ENCODE measurements at regions not wholly inside any gene's neighbourhood (a gene's known extent, or its start where the extent isn't known, plus 50 kb on each side); places are given as distances from the start of the nearest gene placed in this dataset.
A peak's percentile ranks its signal among the peaks of the same experiment; 100 is the strongest.

- no peak for DNase-seq
Measured at GRCh38 chr16:51559901-51560300, 408.8 kb upstream of the SALL1 start.

GRCh38 chr16:51557670-51558069 is 406.6 kb upstream of the SALL1 start:
- no peak for DNase-seq

- peak; percentile 5 for DNase-seq
Measured at GRCh38 chr16:51556694-51557340, 405.7 kb upstream of the SALL1 start.

- no peak for DNase-seq
Measured at GRCh38 chr16:51553910-51554309, 402.8 kb upstream of the SALL1 start.

- no peak for DNase-seq
Measured at GRCh38 chr16:51553314-51553713, 402.2 kb upstream of the SALL1 start.

GRCh38 chr16:51550800-51551347 is 399.8 kb upstream of the SALL1 start:
- DNase-seq = no peak

- DNase-seq = no peak
Measured at GRCh38 chr16:51549836-51550235, 398.8 kb upstream of the SALL1 start.

- DNase-seq = no peak
Measured at GRCh38 chr16:51545951-51546350, 394.9 kb upstream of the SALL1 start.

GRCh38 chr16:51544851-51545467 is 393.9 kb upstream of the SALL1 start:
- no peak for DNase-seq

GRCh38 chr16:51543971-51544370 is 392.9 kb upstream of the SALL1 start:
- DNase-seq = no peak

- no peak for DNase-seq
Measured at GRCh38 chr16:51542981-51543815, 392.1 kb upstream of the SALL1 start.

GRCh38 chr16:51540259-51540658 is 389.2 kb upstream of the SALL1 start:
- DNase-seq = no peak

GRCh38 chr16:51538707-51539498 is 387.8 kb upstream of the SALL1 start:
- DNase-seq = no peak

GRCh38 chr16:51535591-51535990 is 384.5 kb upstream of the SALL1 start:
- no peak for DNase-seq

GRCh38 chr16:51532551-51532950 is 381.5 kb upstream of the SALL1 start:
- DNase-seq = no peak

GRCh38 chr16:51531271-51531670 is 380.2 kb upstream of the SALL1 start:
- no peak for DNase-seq

- no peak for DNase-seq
Measured at GRCh38 chr16:51527349-51527748, 376.3 kb upstream of the SALL1 start.

- DNase-seq = no peak
Measured at GRCh38 chr16:51526621-51527020, 375.6 kb upstream of the SALL1 start.

GRCh38 chr16:51524555-51525373 is 373.7 kb upstream of the SALL1 start:
- peak; percentile 14 for DNase-seq

- no peak for DNase-seq
Measured at GRCh38 chr16:51524070-51524469, 373.0 kb upstream of the SALL1 start.

- DNase-seq = no peak
Measured at GRCh38 chr16:51523400-51523799, 372.3 kb upstream of the SALL1 start.

GRCh38 chr16:51522902-51523301 is 371.8 kb upstream of the SALL1 start:
- DNase-seq = no peak

Data from DMS53 (cell line).